HG02678 (cell line): ENCODE measurements at regions not wholly inside any gene's neighbourhood (a gene's known extent, or its start where the extent isn't known, plus 50 kb on each side); places are given as distances from the start of the nearest gene placed in this dataset.

ENCODE experiments used
- ATAC-seq: cut with Tn5 transposase; IDR thresholded peaks from one replicate; pipeline ENCODE4 v1.9.1; 2021; ENCODE audit warnings: mild to moderate bottlenecking, moderate library complexity; ENCODE audit not compliant: unreplicated experiment

DNA sequence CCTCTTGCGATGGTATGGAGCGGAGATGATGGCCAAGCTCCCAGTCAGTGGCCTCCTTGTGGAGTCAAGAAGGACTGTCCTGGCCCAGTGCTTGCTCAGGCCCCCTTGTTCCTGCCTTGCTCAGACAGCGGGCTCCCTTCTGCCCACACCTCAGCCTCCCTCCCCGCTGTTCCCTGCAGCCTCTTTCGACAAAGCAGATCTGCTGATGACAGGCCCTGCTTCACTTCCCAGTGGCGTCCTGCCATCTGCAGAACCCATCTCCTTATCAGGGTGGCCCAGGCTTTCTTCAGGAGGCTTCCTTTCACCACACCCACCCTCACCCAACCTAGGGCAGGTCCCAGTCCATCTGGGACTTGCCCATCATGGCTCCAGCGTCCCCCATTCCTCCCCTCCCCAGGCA, 80.0 kb downstream of the CLDN34 start:
- no peak for ATAC-seq

DNA sequence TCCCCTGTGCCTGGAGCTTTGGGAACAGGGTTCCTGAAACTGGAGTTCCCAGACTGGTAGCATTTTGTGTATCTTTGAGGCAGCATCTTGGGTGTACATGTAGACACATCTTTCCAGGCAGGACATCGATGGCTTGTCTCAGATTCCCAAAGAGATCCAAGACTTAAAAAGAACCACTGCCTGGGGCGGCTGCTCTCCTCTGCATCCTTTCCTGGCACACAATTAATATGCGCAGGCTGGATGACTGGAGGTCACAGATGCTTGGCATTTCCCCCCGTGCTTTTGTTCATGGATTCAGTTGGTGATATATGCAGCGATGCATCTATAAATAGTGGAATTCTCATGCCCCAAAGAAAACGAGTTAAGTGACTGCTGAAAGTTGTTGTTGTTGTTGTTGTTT, 80.5 kb downstream of the CLDN34 start:
- no peak for ATAC-seq

DNA sequence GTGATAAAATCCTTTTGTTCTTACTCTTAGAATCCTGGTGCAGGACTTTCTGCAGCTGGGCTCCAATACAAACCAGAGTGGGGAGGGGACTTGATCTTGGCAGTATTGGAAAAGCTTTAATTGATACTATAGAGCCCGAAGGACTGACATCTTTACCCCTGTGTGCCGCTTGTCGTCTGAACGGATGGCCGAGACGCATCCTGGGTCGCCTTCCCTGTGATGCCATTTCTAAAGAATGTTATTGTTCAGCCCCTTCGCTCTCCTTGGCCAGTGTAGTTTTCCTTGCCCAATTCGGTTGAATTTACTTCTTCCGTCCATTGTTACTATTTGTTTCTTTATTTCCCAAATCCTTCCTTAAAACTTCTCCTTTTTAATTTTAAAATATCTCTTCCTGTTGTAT, 80.9 kb downstream of the CLDN34 start:
- ATAC-seq, result no peak

DNA sequence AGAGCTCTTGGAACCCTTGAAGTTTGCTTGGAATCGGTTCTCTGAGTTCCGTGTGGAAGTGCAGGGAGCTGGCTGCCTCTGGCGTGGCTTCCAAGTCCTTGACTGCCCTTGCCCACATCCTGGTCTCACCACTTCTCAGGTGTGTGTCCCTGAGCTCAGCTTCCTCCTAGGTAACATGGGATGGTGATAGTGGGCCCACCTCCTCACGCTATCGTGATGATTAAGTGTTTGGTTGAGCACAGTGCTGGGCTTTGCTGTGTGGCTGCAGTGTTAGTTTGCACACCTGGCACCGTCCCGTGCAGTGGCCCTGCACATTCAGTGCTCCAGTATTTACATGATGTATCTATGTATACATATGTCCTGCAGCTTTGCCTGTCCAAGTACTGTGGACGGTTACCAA, 81.5 kb downstream of the CLDN34 start:
- no peak for ATAC-seq

- no peak for ATAC-seq
These were observed 82.1 kb downstream of the CLDN34 start for GRCh38 chrX:10049236-10049635.

GRCh38 chrX:10050481-10050880, 83.3 kb downstream of the CLDN34 start:
- no peak for ATAC-seq

DNA sequence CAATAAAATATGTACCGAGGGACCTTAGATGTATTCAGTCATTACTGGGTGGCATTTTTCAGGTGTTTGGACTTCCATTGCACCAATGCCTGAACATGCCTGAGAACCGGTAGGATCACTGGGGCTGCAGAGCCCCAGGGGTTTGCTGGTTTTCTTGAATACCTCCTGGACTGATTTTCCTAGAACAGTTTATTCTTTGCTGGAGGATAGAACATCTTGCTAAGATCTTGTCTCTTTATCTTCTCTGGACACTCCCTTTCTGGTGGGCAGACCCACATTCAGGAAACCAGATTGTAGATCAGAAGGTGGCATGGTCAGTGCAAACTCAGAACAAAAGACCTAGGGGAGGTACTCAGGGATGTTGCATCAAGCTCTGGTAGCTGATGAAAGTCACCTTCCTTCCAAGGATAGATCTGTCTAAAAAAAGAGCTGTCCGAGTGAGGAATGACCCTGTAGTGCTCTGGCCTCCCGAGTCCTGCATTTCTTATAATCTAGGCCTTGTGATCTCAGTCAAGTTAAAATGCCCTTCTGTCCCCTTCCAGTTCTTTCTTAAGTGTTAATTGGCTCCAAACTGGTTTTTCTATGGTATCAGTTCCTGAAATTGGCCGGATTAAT, 84.8 kb downstream of the CLDN34 start:
- ATAC-seq, result no peak

- no peak for ATAC-seq
These were observed 85.9 kb downstream of the CLDN34 start for GRCh38 chrX:10052906-10053625.

DNA sequence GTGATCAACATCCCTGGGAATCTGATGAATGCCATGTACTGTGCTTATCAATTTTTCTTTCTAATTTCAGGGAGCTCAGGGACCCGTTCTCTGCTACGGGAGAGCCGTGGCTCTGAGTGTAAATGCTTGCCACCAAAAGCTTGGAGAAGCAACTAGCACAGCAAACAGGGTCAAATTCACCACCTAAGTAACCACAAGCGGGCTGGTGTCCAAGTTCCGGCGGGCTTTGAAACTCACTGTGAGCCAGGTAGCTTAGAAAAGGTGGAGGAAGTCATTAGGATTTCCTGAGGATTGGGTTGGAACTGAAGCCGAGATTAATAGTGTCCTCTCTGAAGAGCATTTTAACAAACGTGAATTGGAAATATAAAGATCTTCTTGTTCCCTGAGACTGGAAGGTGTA, 87.2 kb downstream of the CLDN34 start:
- ATAC-seq, result no peak

DNA sequence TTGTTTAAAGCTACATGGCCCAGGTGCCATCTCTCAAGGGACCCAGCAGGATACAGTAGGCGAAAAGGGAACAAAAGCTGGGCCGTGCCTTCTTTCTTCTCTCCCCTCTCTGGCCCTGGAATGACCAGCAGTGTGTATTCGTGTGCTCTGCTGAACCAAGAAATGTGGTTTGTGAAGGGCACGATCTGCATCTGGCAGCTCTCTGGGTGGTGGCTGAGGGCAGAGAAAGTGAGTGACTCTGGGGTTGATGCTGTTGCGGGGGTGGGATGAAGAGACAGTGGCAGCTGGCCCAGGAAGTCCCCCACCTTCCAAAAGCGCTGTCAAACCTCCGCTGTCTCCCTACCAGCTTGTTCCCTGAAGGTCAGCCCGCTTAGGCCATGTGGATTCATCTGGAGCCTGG, 88.3 kb downstream of the CLDN34 start:
- ATAC-seq, result no peak

DNA sequence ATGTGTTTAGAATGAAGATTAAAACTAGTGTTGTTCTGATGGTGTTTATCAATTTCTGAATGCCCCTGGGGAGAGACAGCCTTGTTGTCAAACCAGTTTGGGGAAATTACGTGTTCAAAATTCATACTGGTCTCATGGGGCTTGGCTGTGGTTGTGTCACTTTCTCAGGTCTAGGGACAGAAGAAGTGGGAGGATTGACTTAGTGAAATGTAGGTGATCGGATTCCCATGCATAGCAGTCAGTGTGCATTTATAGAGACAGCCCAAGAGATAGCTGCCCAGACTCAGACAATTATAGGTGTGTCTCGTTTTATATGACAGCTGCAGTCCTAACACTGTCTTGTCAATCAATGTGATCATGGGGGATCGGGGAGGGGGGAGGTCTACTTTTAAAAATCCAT, 94.4 kb upstream of the CLCN4 start:
- ATAC-seq, result no peak

DNA sequence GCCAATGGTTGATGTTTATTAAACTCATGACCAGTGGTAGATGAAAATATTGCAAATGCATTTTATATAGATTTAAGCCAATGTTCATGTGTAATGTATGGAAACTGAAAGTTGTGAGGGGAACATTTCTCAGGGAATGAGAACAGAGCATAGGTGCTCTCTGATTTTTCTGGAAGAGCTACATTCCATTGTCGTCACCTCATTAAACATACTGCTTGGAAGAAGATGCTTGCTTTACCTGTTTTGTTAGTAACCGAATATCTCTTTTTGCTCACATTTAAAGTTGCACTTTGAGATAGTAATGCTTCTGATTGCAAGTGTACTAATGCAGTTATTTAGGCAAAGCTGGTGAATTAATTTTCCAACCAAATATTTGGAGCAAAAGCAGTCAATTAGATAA, 93.8 kb upstream of the CLCN4 start:
- no peak for ATAC-seq

DNA sequence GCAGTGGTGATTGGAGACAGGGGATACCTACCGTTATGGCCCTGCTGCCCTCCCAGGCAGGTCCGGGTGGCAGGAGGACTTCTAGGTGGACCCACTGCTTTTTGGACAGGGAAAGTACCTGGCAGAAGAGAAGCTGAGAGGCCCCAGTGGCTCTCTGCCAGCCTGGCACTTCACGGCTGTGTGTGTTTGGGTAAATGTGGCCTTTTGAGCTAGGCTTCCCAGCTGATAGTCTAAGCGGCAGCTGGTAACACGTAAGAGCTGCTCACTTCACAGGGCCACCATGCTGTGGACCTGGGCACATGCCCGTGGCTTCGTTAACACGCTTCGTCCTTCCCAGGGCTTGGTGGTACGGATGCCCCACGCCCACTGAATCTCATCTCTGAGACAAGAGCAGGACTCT, 92.0 kb upstream of the CLCN4 start:
- no peak for ATAC-seq

DNA sequence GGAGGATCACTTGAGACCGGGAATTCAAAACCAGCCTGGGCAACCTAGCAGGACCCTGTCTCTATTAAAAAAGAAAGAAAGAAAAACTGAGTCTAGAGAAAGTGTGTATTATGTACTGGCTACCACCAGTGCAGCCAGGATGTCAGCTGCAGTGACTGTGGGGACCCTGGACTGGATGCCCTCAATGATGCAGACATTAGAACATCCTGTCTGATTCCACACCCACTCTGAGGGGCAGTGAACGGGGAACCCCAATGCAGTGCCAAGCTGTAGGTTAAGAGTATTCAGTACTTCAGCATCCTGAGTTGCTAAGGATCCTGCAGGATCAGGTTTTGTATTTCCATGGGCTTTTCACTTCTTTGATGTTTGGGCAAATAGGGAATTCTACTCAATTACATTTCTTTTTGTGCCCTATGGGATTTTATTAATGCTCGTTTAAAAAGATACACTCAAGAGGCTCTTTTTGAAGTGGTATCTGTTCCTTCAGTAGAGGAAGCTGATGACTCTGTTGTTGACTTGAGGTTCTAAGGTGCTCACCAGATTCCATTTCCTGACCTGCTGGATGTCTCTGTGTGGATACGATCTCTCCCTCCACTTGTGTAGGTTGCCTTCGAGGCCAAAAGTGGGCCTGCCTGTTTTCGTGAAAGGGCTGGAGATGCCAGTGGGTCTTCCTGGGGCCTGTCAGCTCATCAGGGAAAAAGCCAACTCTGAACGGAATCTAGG, 85.9 kb upstream of the CLCN4 start:
- ATAC-seq, result no peak

GRCh38 chrX:10071451-10072144, 85.2 kb upstream of the CLCN4 start:
- no peak for ATAC-seq

DNA sequence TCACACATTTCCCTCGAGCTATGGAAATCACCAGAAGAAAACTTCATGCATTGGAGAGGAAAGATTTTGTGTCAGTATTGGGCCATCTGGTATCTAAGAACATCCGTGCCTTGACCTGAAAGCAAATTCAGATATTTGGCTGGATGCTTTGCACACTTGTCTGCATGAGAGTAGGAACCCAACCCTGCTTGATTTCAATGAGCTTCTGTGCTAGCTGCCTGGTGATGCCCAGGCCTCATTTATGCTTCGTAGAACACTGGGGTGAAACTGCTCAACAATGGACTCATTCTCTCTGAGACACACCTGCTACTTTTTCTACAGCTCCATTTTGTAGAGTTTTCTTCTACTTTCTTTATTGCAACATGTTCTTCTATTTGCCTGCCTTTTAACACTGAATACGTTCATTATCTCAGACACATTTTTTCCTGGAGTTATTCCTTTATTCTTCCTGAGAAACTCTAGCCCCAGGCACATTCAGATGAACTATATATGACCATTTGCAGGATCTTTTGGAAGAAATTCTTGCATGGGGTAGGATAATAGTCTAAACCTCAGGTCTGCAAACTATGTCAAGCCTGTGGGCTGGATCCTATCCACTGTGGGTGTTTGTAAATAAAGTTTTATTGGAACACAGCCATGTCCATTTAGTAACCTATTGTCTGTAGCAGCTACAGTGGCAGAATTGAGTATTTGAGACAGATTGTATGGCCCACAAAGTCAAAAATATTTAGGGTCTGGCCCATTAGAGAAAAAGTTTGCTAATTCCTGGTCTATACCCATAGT, 83.8 kb upstream of the CLCN4 start:
- no peak for ATAC-seq

DNA sequence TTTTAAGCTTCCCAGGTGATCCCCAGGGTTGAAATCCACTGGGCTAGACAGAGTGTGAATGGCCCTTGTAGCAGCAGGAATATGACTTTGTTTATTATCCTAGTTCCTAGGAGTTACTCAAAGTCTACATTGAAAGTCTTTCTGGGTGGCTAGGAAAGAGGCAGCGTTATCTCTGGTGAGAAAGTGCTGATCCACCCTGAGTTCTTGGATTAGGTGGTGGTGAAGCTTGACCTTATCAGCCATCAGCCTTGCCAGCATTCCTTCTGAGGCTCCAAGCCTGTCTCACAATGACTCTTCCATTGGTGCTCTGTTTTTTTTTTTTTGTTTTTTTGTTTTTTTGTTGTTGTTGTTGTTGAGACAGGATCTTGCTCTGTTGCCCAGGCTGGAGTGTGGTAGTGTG, 83.1 kb upstream of the CLCN4 start:
- no peak for ATAC-seq

DNA sequence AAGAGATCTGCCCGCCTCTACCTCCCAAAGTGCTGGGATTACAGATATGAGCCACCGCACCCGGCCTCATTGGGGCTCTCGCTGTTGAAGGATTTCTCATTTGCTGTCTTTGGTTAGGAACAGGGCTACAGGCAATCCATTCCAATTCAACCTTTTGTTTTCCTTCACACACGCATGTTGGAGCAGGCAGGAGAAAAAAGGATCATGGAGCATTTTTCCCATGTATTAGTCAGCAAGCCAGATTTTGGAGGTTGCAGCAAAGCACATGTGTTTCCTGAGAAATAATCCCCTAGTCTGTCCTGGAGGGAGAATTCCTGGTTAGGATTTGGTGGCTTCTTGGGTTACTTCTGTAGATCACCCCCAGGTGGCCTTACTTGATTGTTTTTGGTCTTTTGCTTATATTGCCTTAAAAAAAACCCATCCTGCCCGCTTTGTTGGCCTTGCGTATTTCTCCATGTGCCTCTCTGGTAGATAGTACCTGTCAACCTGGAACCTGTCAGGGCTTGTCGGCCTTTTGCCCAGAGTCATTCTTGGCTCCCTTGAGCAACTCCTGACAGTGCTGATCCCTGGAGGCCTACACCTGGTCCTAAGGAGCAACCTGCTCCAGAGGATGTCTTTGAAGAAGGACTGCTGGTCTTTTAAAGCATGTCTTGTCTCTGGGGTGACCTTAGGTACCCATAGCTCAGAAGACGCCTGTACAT, 82.4 kb upstream of the CLCN4 start:
- no peak for ATAC-seq

GRCh38 chrX:10076765-10077164, 80.0 kb upstream of the CLCN4 start:
- no peak for ATAC-seq

DNA sequence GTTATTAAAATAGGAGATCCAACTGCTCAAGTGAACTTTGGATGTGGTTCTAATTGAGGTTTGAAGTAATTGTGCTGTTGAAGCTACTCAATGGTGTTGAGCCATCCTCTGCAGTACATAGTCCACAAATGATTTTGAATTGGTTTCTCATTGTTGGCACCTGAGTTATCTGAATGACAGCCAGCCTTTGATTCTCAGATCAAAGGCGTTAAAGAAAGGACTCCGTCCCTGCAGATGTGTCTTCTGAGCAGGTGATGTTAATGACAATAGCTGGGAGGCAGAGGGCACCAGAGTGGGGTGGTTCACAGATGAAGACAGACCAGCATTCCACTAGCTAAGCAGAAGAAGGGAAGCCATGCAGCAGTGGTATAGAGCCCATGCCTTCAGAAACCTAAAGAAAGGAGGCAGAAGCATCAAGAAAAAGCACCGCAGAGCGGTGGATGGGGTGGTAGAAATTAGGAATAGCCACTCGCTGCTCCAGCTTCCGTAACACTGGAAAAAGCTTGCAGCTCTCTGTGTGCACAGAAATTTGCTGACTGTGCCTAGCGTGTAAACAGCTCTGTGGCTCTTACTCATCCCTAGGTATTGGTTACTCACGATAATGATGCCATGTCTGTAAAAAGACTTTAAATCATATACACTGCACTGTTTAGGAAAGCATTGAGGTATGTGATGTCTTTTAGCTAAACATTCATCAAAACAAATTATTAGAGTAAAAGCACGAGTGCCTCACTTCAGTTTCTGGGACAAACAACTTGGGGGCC, 79.2 kb upstream of the CLCN4 start:
- no peak for ATAC-seq
